H1 (cell line): ENCODE measurements at regions not wholly inside any gene's neighbourhood (a gene's known extent, or its start where the extent isn't known, plus 50 kb on each side); places are given as distances from the start of the nearest gene placed in this dataset.

Experiments
- CTCF ChIA-PET: fragments of 300-600 bp; sonication (Branson Sonifier 250); formaldehyde crosslinking; loops from one replicate; lab custom pipeline; 2021; ENCODE audit not compliant: partially characterized antibody; lab: Charles Lee
- POLR2A ChIA-PET: fragments of 300-600 bp; sonication (Branson Sonifier 250); formaldehyde crosslinking; loops from one replicate; lab custom pipeline; 2021; ENCODE audit warnings: inconsistent platforms; ENCODE audit not compliant: partially characterized antibody; lab: Charles Lee
- DNase-seq, 2 experiments: peaks; one replicate each; pipeline versions ENCODE4 v3.0.0 to v3.0.0-alpha.2; 2010 to 2022; ENCODE audit warnings: low spot score in 2 of 2, low read depth in 1 of 2, mixed read lengths in 1 of 2
- FAIRE-seq: peaks from 2 replicates; lab custom pipeline; 2011; peaks lifted over from hg19 to GRCh38; lab: Jason Lieb, UNC
- H2AFZ ChIP-seq: 2 replicates; pipeline ENCODE4 v1.8.1; 2012; ENCODE audit warnings: low read length, inconsistent platforms
- H2AK5ac ChIP-seq: 2 replicates; pipeline ENCODE4 v1.6.1; 2013; ENCODE audit warnings: low read depth, low read length
- H2BK120ac ChIP-seq: replicated peaks from 2 replicates; pipeline ENCODE3; 2013; ENCODE audit warnings: low read depth, low read length, inconsistent platforms
- H2BK12ac ChIP-seq: 2 replicates; pipeline ENCODE4 v1.6.1; 2013; ENCODE audit warnings: low read depth, low read length
- H2BK15ac ChIP-seq: 2 replicates; pipeline ENCODE4 v1.6.1; 2013; ENCODE audit warnings: low read length
- H2BK20ac ChIP-seq: 2 replicates; pipeline ENCODE4 v1.6.1; 2013; ENCODE audit warnings: low read length
- H2BK5ac ChIP-seq: 2 replicates; pipeline ENCODE4 v1.6.1; 2013; ENCODE audit warnings: low read depth, low read length
- H3K14ac ChIP-seq: 2 replicates; pipeline ENCODE4 v1.6.1; 2013; ENCODE audit warnings: inconsistent platforms; ENCODE audit not compliant: insufficient read length
- H3K18ac ChIP-seq: 2 replicates; pipeline ENCODE4 v1.6.1; 2013; ENCODE audit warnings: low read length; ENCODE audit errors: extremely low read depth
- H3K23ac ChIP-seq: 2 replicates; pipeline ENCODE4 v1.6.1; 2013; ENCODE audit warnings: inconsistent platforms; ENCODE audit not compliant: insufficient read length
- H3K23me2 ChIP-seq: 2 replicates; pipeline ENCODE4 v1.6.1; 2013; ENCODE audit warnings: low read depth, low read length
- H3K27ac ChIP-seq: 2 replicates; pipeline ENCODE4 v1.6.1; 2011; ENCODE audit warnings: low read depth, low read length, inconsistent platforms
- H3K27me3 ChIP-seq, 4 experiments: replicated peaks in 1 of 4; 1 replicate in 1 of 4; 2 replicates in 3 of 4; pipeline versions ENCODE4 v1.6.1 to v1.8.1; 2011 to 2013; ENCODE audit warnings: low read length in 3 of 4, mild to moderate bottlenecking in 3 of 4, inconsistent platforms in 2 of 4, mixed read lengths in 2 of 4, moderate library complexity in 1 of 4; ENCODE audit not compliant: control insufficient read depth in 3 of 4, insufficient read depth in 3 of 4; ENCODE audit errors: extremely low read depth in 1 of 4
- H3K36me3 ChIP-seq, 4 experiments: 2 replicates each; pipeline versions ENCODE4 v1.6.1 to v1.8.1; 2011 to 2013; ENCODE audit warnings: mild to moderate bottlenecking in 4 of 4, low read length in 3 of 4, moderate library complexity in 2 of 4, control low read depth in 1 of 4, inconsistent platforms in 1 of 4; ENCODE audit not compliant: insufficient read depth in 4 of 4, control insufficient read depth in 2 of 4
- H3K4ac ChIP-seq: replicated peaks from 2 replicates; pipeline ENCODE3; 2013; ENCODE audit warnings: low read length, low read depth, mixed read lengths, inconsistent platforms; ENCODE audit not compliant: insufficient read length
- H3K4me1 ChIP-seq, 4 experiments: replicated peaks in 1 of 4; 1 replicate in 1 of 4; 2 replicates in 3 of 4; pipeline versions ENCODE4 v1.6.1 to v1.8.1; 2011 to 2013; ENCODE audit warnings: low read length in 3 of 4, inconsistent platforms in 2 of 4, mixed read lengths in 1 of 4; ENCODE audit not compliant: insufficient read depth in 4 of 4, control insufficient read depth in 3 of 4
- H3K4me2 ChIP-seq, 2 experiments: 2 replicates each; pipeline versions ENCODE4 v1.6.1 to v1.8.1; 2011 to 2013; ENCODE audit warnings: low read depth in 2 of 2, low read length in 2 of 2, control low read depth in 1 of 2, inconsistent platforms in 1 of 2, mild to moderate bottlenecking in 1 of 2; ENCODE audit not compliant: insufficient read depth in 1 of 2
- H3K4me3 ChIP-seq, 4 experiments: fragments of 200-600, 300-600 bp in 1 of 4; sonication (generic), shearing (Covaris generic), sonication (Bioruptor Twin) in 1 of 4; 2 replicates each; pipeline versions ENCODE4 v1.5.1 to v1.8.1; 2011 to 2016; ENCODE audit warnings: low read length in 4 of 4, low read depth in 3 of 4, control low read depth in 2 of 4, inconsistent platforms in 2 of 4, mild to moderate bottlenecking in 2 of 4, mixed read lengths in 1 of 4, moderate library complexity in 1 of 4; ENCODE audit not compliant: insufficient read depth in 2 of 4; ENCODE audit errors: extremely low read depth in 1 of 4
- H3K56ac ChIP-seq: replicated peaks from 2 replicates; pipeline ENCODE3; 2013; ENCODE audit warnings: low read depth, mild to moderate bottlenecking, mixed read lengths, low read length, inconsistent platforms; ENCODE audit not compliant: insufficient read length
- H3K79me1 ChIP-seq: 2 replicates; pipeline ENCODE4 v1.6.1; 2013; ENCODE audit warnings: low read depth, low read length, control low read depth
- H3K79me2 ChIP-seq, 2 experiments: 2 replicates each; pipeline versions ENCODE4 v1.6.1 to v1.8.1; 2012 to 2013; ENCODE audit warnings: low read length in 2 of 2, mild to moderate bottlenecking in 2 of 2, inconsistent platforms in 1 of 2; ENCODE audit not compliant: insufficient read depth in 2 of 2, control insufficient read depth in 1 of 2
- H3K9ac ChIP-seq, 4 experiments: replicated peaks in 1 of 4; 1 replicate in 1 of 4; 2 replicates in 3 of 4; pipeline versions ENCODE4 v1.6.1 to v1.8.1; 2011 to 2013; ENCODE audit warnings: low read depth in 3 of 4, low read length in 3 of 4, control low read depth in 2 of 4, mild to moderate bottlenecking in 2 of 4, moderate library complexity in 2 of 4, inconsistent platforms in 1 of 4; ENCODE audit errors: extremely low read depth in 1 of 4
- H3K9me3 ChIP-seq, 2 experiments: 2 replicates each; pipeline versions ENCODE4 v1.6.1 to v1.8.1; 2012 to 2013; ENCODE audit warnings: mild to moderate bottlenecking in 2 of 2, moderate library complexity in 2 of 2, control low read depth in 1 of 2, inconsistent platforms in 1 of 2, low read depth in 1 of 2, low read length in 1 of 2, mixed read lengths in 1 of 2; ENCODE audit not compliant: insufficient read depth in 2 of 2
- H4K20me1 ChIP-seq, 2 experiments: replicated peaks in 1 of 2; 2 replicates each; pipeline versions ENCODE3 to v1.8.1; 2011 to 2013; ENCODE audit warnings: inconsistent platforms in 2 of 2, low read length in 2 of 2, mild to moderate bottlenecking in 1 of 2; ENCODE audit not compliant: insufficient read depth in 2 of 2, control insufficient read depth in 1 of 2
- H4K5ac ChIP-seq: 2 replicates; pipeline ENCODE4 v1.6.1; 2013; ENCODE audit warnings: low read length, low read depth, mixed read lengths, inconsistent platforms; ENCODE audit not compliant: insufficient read length
- H4K8ac ChIP-seq: 2 replicates; pipeline ENCODE4 v1.8.0; 2013; ENCODE audit warnings: mild to moderate bottlenecking, moderate library complexity, low read length, inconsistent platforms; ENCODE audit not compliant: insufficient read depth; ENCODE audit errors: extremely low read depth
- H4K91ac ChIP-seq: replicated peaks from 2 replicates; pipeline ENCODE3; 2013; ENCODE audit warnings: low read length, mixed read lengths, inconsistent platforms; ENCODE audit not compliant: insufficient read length
- ASH2L ChIP-seq: fragments of 200-600, 300-600 bp; sonication (generic); IDR thresholded peaks from one replicate; pipeline ENCODE4 v1.7.1; 2017; ENCODE audit warnings: low read length
- CEBPB ChIP-seq: IDR thresholded peaks from 2 replicates; pipeline ENCODE4 v1.6.1; 2012; ENCODE audit warnings: low read depth, low read length
- MAFK ChIP-seq: IDR thresholded peaks from 2 replicates; pipeline ENCODE4 v1.6.1; 2012; ENCODE audit warnings: low read depth, mild to moderate bottlenecking, improper control_type of control experiment, low read length
- WGBS, 2 experiments: shearing (Covaris generic) in 1 of 2; methylation state at CpG; one replicate each; pipeline versions ENCODE4 v1.1.6 to v1.1.7; 2013 to 2015; ENCODE audit warnings: low lambda C conversion rate in 2 of 2, mixed read lengths in 2 of 2, inconsistent platforms in 1 of 2, low coverage in 1 of 2, missing lambda C conversion rate in 1 of 2; ENCODE audit not compliant: insufficient replicate concordance in 2 of 2, insufficient coverage in 1 of 2, insufficient read length in 1 of 2; ENCODE audit errors: extremely low coverage in 1 of 2, missing lambda C conversion rate in 1 of 2; 5-methylcytosine and 5-hydroxymethylcytosine counted together

DNA sequence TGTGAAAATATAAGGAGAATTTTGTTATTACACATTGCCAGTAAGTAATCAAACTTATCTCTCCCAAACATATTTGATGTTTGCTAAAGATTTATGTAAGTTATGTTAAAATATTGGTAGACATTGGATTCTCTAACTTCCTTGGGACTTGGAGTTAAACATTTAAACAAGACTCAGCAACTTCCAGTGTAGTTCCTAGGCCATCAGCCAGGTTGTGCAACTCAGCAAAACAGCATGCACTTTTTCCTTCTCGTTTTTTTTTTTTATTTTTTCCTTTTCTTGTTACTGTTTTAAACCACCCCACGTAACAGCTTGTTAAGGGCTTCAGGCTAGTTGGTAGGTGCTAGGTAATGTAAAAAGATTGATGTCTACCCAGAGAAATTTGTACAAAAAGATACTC, 510.4 kb downstream of the ANKRD50 start:
- H2BK120ac ChIP-seq: no peak overlapping the region
- H3K9ac ChIP-seq: no peak overlapping the region
- no peak overlapping the region for H3K4me2 ChIP-seq
- H3K56ac ChIP-seq: no peak overlapping the region
- no peak overlapping the region for H2AFZ ChIP-seq
- no peak overlapping the region for H2AK5ac ChIP-seq
- H4K8ac ChIP-seq: no peak overlapping the region
- no peak overlapping the region for H4K5ac ChIP-seq
- H4K20me1 ChIP-seq: no peaks in the 10 kb centered on the region
- no peaks in the 10 kb centered on the region for H3K23me2 ChIP-seq
- no peaks in the 10 kb centered on the region for H3K27me3 ChIP-seq
- no peak overlapping the region for H3K27ac ChIP-seq
- POLR2A ChIA-PET: no interaction called here
- no peak overlapping the region for H2BK20ac ChIP-seq
- no peak overlapping the region for H3K4me3 ChIP-seq
- DNase-seq (no peak), FAIRE-seq (no peak)
- no peak overlapping the region for H4K91ac ChIP-seq
- 60% methylated on average over 2 of the region's 2 CpGs; no CpG with 5 or more reads in 1 of the 2 experiments for WGBS, 2 experiments
- no peaks in the 10 kb centered on the region for H3K4me1 ChIP-seq
- H3K36me3 ChIP-seq: no peaks in the 10 kb centered on the region
- H2BK12ac ChIP-seq: no peak overlapping the region
- no peaks in the 10 kb centered on the region for H3K79me1 ChIP-seq
- H2BK5ac ChIP-seq: no peak overlapping the region
- peak; percentile 59 for TF ChIP-seq MAFK
- peak; percentile 64; the same call in 1 of the 2 replicates for TF ChIP-seq CEBPB
- no peak for TF ChIP-seq ASH2L
- H3K79me2 ChIP-seq: no peaks in the 10 kb centered on the region
- no peak overlapping the region for H3K4ac ChIP-seq
- CTCF ChIA-PET: interaction anchor here (1.2 kb wide), 1 partner anchor 35 kb away, joined by 3 read pairs; no protein-coding TSS in a partner anchor
- H3K23ac ChIP-seq: no peak overlapping the region
- no peaks in the 10 kb centered on the region for H3K9me3 ChIP-seq
- H2BK15ac ChIP-seq: no peak overlapping the region
- H3K18ac ChIP-seq: no peak overlapping the region
- H3K14ac ChIP-seq: no peak overlapping the region
